Stimulated activated CD4-positive, alpha-beta T cell treated with anti-CD3 and anti-CD28 coated beads, Interleukin-2, amount 100 ng/mL, for 48 hours (primary cell): ENCODE measurements at regions not wholly inside any gene's neighbourhood (a gene's known extent, or its start where the extent isn't known, plus 50 kb on each side); places are given as distances from the start of the nearest gene placed in this dataset.

Experiments used
- DNase-seq, 2 donors: peaks; one replicate each; pipeline ENCODE4 v3.0.0-alpha.2; 2020

- DNase-seq: peak in 1 of 2 donors; percentile 1
Measured at GRCh38 chr2:19474128-19474527, 115.7 kb upstream of the OSR1 start.

- DNase-seq: no peak
Measured at GRCh38 chr2:19473350-19473749, 114.9 kb upstream of the OSR1 start.

GRCh38 chr2:19472391-19472978, 114.1 kb upstream of the OSR1 start:
- no peak for DNase-seq

- no peak for DNase-seq
Measured at GRCh38 chr2:19471491-19471890, 113.1 kb upstream of the OSR1 start.

GRCh38 chr2:19465978-19466377, 107.6 kb upstream of the OSR1 start:
- no peak for DNase-seq

GRCh38 chr2:19462256-19462645, 103.8 kb upstream of the OSR1 start:
- DNase-seq: no peak

GRCh38 chr2:19461504-19462255, 103.3 kb upstream of the OSR1 start:
- DNase-seq: no peak

- DNase-seq: no peak
Measured at GRCh38 chr2:19460761-19461160, 102.3 kb upstream of the OSR1 start.

GRCh38 chr2:19458427-19459003, 100.1 kb upstream of the OSR1 start:
- DNase-seq: no peak

GRCh38 chr2:19457809-19458208, 99.4 kb upstream of the OSR1 start:
- DNase-seq: no peak

GRCh38 chr2:19456705-19457309, 98.4 kb upstream of the OSR1 start:
- DNase-seq: no peak

GRCh38 chr2:19454125-19454524, 95.7 kb upstream of the OSR1 start:
- no peak for DNase-seq

- DNase-seq: no peak
Measured at GRCh38 chr2:19442731-19443130, 84.3 kb upstream of the OSR1 start.

GRCh38 chr2:19439081-19439480, 80.7 kb upstream of the OSR1 start:
- DNase-seq: no peak

- DNase-seq: no peak
Measured at GRCh38 chr2:19435815-19436214, 77.4 kb upstream of the OSR1 start.

GRCh38 chr2:19434413-19434812, 76.0 kb upstream of the OSR1 start:
- DNase-seq: no peak

- DNase-seq: no peak
Measured at GRCh38 chr2:19426941-19427340, 68.5 kb upstream of the OSR1 start.

- DNase-seq: no peak
Measured at GRCh38 chr2:19426144-19426543, 67.7 kb upstream of the OSR1 start.

GRCh38 chr2:19425419-19425818, 67.0 kb upstream of the OSR1 start:
- no peak for DNase-seq

- no peak for DNase-seq
Measured at GRCh38 chr2:19419211-19419880, 60.9 kb upstream of the OSR1 start.

- DNase-seq: no peak
Measured at GRCh38 chr2:19416784-19417684, 58.6 kb upstream of the OSR1 start.

GRCh38 chr2:19416083-19416482, 57.7 kb upstream of the OSR1 start:
- DNase-seq: no peak
